G401.6 (cell line): ENCODE measurements at regions not wholly inside any gene's neighbourhood (a gene's known extent, or its start where the extent isn't known, plus 50 kb on each side); places are given as distances from the start of the nearest gene placed in this dataset.
"Not testable (repeated sequence)": the region's sequence is repeated elsewhere in the genome, so short reads cannot be mapped to it uniquely, and the experiment has no call there.

ENCODE experiments used
- FAIRE-seq: peaks from 2 replicates; lab custom pipeline; 2012; peaks lifted over from hg19 to GRCh38; lab: Jason Lieb, UNC

DNA sequence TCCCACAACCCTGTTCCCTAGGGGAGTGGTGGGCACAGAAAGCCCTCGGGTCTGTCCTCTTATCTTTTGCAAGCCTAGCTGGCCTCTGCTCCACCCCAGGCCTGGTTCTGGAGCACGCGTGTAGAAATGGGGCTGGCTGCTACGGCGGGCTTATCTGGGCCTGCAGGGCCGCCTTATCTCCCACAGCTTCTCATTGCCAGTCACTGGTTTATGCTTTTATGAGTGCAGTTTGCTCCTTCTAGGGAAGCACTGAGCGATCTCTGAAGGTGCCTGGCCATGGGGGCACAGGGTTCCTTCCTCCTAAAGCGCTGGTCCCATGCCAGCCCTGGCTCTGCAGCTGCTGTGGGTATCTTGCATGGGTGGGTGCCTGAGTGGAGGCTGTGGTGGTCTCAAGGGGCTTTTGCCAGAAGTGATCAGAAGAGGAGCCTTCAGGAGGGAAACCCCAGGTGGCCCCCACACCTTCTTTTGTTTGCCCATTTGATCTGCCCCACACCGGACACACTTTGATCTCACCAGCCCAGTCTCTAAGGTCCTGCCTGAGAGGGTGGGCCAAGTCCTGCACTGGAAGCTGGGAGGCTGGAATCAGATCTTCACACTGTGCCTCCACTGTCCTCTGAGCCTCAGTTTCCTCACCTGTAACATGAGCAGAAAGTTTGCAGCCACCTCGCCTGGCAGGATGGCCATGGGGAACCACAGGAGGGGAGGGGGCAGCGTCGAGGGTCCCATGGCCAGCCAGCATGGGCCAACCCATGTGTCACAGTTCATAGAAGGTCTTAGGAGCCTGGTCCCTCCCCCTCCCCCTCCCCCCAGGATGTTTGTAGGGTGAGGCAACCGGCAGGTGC is 86.6 kb upstream of the FGF3 start:
- no peak for FAIRE-seq

- no peak for FAIRE-seq
Measured at GRCh38 chr11:69906453-69906907, 87.3 kb upstream of the FGF3 start.

DNA sequence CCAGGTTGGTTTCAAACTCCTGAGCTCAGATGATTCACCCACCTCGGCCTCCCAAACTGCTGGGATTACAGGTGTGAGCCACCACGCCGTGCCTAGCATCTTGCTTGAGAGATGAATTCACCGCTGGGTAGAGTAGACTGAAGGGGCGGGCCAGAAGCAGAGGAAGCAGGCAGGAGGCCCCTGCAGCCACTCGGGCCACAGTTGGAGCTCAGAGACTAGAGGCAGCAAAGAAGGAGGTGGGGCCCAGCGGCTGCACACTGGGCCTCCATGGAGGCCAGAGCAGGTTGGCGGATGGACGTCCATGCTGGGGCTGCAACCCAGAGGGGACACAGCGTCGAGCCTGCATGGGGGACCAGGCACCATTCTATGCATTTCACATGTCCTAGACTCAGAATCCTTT is 88.4 kb upstream of the FGF3 start:
- no peak for FAIRE-seq

GRCh38 chr11:69908511-69909220 is 89.5 kb upstream of the FGF3 start:
- no peak for FAIRE-seq

GRCh38 chr11:69909561-69910518 is 90.6 kb upstream of the FGF3 start:
- no peak for FAIRE-seq

DNA sequence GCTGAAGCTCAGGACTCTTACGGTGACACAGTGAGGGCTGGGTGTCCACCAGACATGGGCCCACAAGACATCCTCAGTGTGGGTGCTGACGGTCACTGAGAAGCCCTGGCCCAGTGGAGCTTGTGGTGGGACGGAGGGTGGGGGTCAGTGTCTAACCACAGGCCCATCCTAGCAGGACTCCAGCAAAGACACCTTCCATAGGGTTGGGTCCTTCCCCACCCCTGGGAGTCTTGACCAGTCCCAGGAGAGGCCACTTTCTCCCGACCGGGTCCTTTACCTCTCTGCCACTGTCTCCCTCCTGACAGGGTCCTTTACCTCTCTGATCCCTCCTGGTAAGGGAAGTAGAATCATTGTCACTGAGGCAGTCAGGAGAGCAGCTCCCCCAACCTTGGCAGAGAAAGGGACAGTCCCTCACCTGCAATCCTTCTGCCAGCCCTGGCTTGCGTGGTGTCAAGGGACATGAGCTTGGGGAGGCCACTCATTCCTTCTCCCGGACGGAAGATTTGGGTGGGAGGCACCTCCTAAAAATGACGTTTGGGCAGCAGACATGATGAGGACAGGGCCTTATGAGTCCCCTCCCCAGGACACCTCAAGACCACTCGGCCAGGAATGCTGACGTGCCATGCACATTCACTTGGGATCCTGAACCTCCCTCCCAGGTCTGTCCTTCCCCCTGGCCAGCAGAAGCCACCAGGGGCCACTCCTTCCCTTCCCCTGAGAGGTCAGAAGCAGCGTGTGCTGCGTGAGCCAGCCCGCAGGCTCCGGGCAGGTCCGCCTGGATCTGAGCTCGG is 91.5 kb upstream of the FGF3 start:
- no peak for FAIRE-seq

DNA sequence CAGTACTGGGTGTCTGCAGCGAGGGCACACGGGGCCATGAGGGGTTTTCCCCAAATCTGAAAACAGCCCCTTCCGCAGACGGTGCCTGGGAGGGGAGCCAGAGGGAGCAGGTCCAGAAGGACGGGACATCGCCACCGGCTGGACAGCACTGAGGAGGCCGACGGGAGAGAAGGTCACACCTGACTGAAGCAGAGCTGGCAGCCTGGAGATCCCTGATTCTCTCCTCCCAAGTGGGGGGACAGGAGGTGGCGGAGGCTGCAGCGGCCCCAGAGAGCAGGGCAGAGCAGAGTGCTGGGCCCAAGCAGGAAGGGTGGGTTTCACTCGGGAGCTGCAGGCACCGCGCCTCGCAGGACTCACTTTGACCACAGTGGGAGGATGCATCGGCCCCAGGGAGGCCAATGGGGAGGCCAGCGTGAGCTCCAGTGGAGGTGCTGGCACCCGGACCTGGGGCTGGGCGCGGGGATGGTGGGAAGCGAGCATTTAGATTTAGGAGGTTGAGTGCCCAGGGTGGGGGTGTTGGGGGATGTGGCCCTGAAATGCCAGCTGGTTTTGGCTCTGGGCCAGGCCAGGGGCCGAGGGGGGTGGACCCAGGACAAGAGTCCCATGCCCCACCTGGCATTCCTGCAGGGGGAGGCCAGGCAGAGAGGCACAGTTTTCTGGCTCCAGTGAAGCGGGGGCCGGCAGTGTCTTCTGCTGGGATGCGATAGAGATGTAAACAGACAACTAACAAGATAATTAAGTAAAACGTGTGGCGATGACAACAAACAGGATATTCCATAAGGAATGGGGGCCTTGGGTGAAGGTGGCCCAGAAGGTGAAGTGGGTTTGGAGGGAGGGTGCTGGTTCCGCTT is 92.3 kb upstream of the FGF3 start:
- no peak for FAIRE-seq

- no peak for FAIRE-seq
Measured at GRCh38 chr11:69912161-69912910, 93.1 kb upstream of the FGF3 start.

GRCh38 chr11:69912911-69913451 is 93.8 kb upstream of the FGF3 start:
- no peak for FAIRE-seq

- no peak for FAIRE-seq
Measured at GRCh38 chr11:69913591-69914285, 94.5 kb upstream of the FGF3 start.

- FAIRE-seq, result no peak
Measured at GRCh38 chr11:69914286-69915150, 95.3 kb upstream of the FGF3 start.

DNA sequence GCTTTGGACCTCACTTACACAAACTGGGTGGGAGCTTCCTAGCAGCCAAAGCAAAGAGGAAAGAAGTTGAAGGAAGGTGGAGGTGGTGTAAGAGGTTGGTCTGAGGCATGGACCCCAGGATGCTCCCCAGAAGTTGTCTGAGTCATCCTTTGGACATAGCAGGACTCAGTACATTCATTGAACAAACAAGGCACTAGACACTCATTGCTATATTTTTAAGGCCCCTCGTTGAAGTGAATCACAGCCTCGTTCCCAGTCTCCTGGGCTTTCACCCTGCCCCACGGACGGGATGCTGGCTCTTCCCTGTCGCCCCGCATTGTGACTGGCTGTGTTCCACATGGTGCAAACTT is 95.9 kb upstream of the FGF3 start:
- no peak for FAIRE-seq

GRCh38 chr11:69915501-69916250 is 96.5 kb upstream of the FGF3 start:
- FAIRE-seq, result no peak

DNA sequence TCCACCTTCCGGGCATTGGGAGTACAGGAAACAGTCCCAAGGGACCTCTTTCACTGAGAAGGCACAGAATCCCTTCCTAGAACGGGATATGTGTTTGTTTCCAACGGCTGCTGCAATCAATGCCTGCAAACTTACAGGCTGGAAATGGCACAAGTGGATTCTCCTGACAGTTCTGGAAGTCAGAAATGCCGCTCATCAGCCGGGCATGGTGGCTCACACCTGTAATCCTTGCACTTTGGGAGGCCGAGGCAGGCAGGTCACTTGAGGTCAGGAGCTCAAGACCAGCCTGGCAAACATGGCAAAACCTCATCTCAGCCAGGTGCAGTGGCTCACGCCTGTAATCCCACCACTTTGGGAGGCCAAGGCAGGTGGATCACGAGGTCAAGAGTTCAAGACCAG is 97.0 kb upstream of the FGF3 start:
- not testable (repeated sequence) for FAIRE-seq

DNA sequence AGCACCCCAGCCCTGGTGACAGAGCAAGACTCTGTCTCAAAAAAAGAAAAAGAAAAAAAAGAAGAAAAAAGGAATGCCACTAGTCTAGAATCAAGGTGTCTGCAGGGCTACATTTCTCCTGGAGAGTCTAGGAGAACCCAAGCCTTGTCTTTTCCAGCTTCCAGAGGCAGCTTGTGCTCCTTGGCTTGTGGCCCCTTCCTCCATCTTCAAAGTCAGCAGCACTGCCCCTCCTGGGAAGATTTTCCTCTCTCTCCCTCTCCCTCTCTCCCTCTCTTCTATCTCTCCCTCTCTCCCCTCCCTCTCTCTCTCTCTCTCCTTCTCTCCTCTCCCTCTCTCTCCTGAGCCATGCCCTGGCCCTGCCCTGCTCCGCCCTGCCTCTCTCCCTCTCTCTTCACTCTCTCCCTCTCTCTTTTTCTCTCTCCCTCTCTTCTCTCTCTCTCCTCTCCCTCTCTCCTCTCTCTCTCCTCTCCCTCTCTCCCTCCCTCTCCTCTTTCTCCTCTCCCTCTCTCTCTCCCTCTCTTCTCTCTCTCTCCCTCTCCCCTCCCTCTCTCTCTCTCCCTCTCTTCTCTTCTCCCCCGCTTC is 97.7 kb upstream of the FGF3 start:
- FAIRE-seq, result no peak

- no peak for FAIRE-seq
Measured at GRCh38 chr11:69917529-69917928, 98.3 kb upstream of the FGF3 start.
